ENCODE measurements at regions not wholly inside any gene's neighbourhood (a gene's known extent, or its start where the extent isn't known, plus 50 kb on each side); places are given as distances from the start of the nearest gene placed in this dataset.

- TF ChIP-seq, protein P1, sequence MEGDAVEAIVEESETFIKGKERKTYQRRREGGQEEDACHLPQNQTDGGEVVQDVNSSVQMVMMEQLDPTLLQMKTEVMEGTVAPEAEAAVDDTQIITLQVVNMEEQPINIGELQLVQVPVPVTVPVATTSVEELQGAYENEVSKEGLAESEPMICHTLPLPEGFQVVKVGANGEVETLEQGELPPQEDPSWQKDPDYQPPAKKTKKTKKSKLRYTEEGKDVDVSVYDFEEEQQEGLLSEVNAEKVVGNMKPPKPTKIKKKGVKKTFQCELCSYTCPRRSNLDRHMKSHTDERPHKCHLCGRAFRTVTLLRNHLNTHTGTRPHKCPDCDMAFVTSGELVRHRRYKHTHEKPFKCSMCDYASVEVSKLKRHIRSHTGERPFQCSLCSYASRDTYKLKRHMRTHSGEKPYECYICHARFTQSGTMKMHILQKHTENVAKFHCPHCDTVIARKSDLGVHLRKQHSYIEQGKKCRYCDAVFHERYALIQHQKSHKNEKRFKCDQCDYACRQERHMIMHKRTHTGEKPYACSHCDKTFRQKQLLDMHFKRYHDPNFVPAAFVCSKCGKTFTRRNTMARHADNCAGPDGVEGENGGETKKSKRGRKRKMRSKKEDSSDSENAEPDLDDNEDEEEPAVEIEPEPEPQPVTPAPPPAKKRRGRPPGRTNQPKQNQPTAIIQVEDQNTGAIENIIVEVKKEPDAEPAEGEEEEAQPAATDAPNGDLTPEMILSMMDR (IDR thresholded peaks at IDR 0.05): no peak
- DNase-seq (no peak), ATAC-seq (no peak)
- H3K9me3 Mint-ChIP-seq: peaks cover 0 to 2% of the 10 kb centered on the region in 2 donors
- H3K4me3 Mint-ChIP-seq: no peak overlapping the region
- Histone ChIP-seq H3K4me3 (ENCODE audit: low read length) (no peak overlapping the region), H3K36me3 (ENCODE audit: control insufficient read depth, insufficient read depth, low read length) (no peaks in the 10 kb centered on the region), H3K4me1 (ENCODE audit: control insufficient read depth, insufficient read depth, low read length) (no peaks in the 10 kb centered on the region), H3K27me3 (ENCODE audit: control insufficient read depth, insufficient read depth, low read length) (no peaks in the 10 kb centered on the region), H3K9me3 (ENCODE audit: control insufficient read depth, insufficient read depth, low read length) (no peaks in the 10 kb centered on the region), H3K27ac (ENCODE audit: low read length) (no peak overlapping the region)
- no peaks in the 10 kb centered on the region for H3K4me1 Mint-ChIP-seq
- no peaks in the 10 kb centered on the region for H3K36me3 Mint-ChIP-seq
- 78% methylated on average over 1 of the region's 1 CpG for WGBS (ENCODE audit: insufficient coverage)
- no peak overlapping the region for H3K27ac Mint-ChIP-seq
- no peaks in the 10 kb centered on the region for H3K27me3 Mint-ChIP-seq (ENCODE audit: low read depth in 2 of 2)
- intact Hi-C loops (cut with micrococcal nuclease): no loop called here
Observed at GRCh38 chr4:120352739-120353138, 286.1 kb upstream of the MAD2L1 start.

DNA sequence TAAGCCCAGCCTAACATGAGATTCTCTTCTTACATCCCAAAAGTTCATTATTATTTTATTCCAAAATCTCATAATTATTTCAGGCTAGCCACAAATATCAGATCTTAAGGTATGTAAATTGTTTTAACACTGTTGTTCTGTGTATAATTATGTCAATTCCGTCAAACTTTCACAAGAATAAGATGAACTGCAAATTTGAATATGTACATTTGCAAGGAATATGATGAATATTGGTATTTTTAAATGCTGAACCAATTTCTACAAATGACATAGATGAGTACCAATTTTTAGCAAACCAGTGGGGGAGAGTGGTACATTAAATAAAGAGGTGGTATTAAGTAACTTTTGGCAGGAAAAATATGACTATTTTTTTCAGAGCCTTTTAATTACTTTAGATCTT, 282.3 kb upstream of the MAD2L1 start:
- H3K4me1 Mint-ChIP-seq: no peaks in the 10 kb centered on the region
- intact Hi-C loops (cut with micrococcal nuclease): no loop called here
- no peaks in the 10 kb centered on the region for H3K4me1 ChIP-seq (ENCODE audit: control insufficient read depth, insufficient read depth, low read length)
- ATAC-seq: no peak
- TF ChIP-seq, protein P1 (IDR thresholded peaks at IDR 0.05): no peak
- H3K27me3 Mint-ChIP-seq (ENCODE audit: low read depth in 2 of 2): no peaks in the 10 kb centered on the region
- no peak overlapping the region for H3K4me3 Mint-ChIP-seq
- DNase-seq: no peak
- H3K27ac ChIP-seq (ENCODE audit: low read length): no peak overlapping the region
- WGBS (ENCODE audit: insufficient coverage): no CpG with 5 or more reads among the region's 1 CpG
- H3K27me3 ChIP-seq (ENCODE audit: control insufficient read depth, insufficient read depth, low read length): no peaks in the 10 kb centered on the region
- H3K36me3 ChIP-seq (ENCODE audit: control insufficient read depth, insufficient read depth, low read length): no peaks in the 10 kb centered on the region
- no peaks in the 10 kb centered on the region for H3K36me3 Mint-ChIP-seq
- no peak overlapping the region for H3K4me3 ChIP-seq (ENCODE audit: low read length)
- no peaks in the 10 kb centered on the region for H3K9me3 ChIP-seq (ENCODE audit: control insufficient read depth, insufficient read depth, low read length)
- no peak overlapping the region for H3K27ac Mint-ChIP-seq
- peaks cover 0 to 2% of the 10 kb centered on the region in 2 donors for H3K9me3 Mint-ChIP-seq

DNA sequence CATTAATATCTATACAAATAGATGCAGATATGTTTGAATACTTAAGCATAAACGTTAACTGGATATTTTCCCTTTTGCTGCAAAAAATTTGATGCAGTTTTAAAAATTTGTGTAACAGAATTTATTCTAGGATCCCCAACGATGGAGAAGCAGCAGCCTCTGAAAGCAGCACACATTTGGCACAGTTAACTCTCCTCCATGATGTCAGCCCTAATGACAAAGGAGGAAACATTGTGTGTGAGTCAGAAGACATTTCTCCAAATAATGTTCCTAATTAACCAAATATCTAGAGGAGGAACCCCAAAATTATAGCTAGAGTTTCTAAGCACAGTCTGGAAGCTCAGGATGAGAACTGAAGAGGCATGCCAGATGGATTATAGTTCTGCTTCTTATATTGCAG, 281.9 kb upstream of the MAD2L1 start:
- Mint-ChIP-seq H3K4me1 (no peaks in the 10 kb centered on the region), H3K36me3 (no peaks in the 10 kb centered on the region), H3K4me3 (no peak overlapping the region), H3K27ac (no peak overlapping the region), H3K9me3 (peaks cover 0 to 2% of the 10 kb centered on the region in 2 donors), H3K27me3 (ENCODE audit: low read depth in 2 of 2) (no peaks in the 10 kb centered on the region)
- H3K9me3 ChIP-seq (ENCODE audit: control insufficient read depth, insufficient read depth, low read length): no peaks in the 10 kb centered on the region
- H3K4me3 ChIP-seq (ENCODE audit: low read length): no peak overlapping the region
- intact Hi-C loops (cut with micrococcal nuclease): no loop called here
- 27% methylated on average over 2 of the region's 2 CpGs for WGBS (ENCODE audit: insufficient coverage)
- H3K27me3 ChIP-seq (ENCODE audit: control insufficient read depth, insufficient read depth, low read length): no peaks in the 10 kb centered on the region
- DNase-seq: no peak
- TF ChIP-seq, protein P1 (IDR thresholded peaks at IDR 0.05): no peak
- ATAC-seq: no peak
- H3K36me3 ChIP-seq (ENCODE audit: control insufficient read depth, insufficient read depth, low read length): no peaks in the 10 kb centered on the region
- H3K4me1 ChIP-seq (ENCODE audit: control insufficient read depth, insufficient read depth, low read length): no peaks in the 10 kb centered on the region
- no peak overlapping the region for H3K27ac ChIP-seq (ENCODE audit: low read length)
